HG02798 (cell line): ENCODE measurements at regions not wholly inside any gene's neighbourhood (a gene's known extent, or its start where the extent isn't known, plus 50 kb on each side); places are given as distances from the start of the nearest gene placed in this dataset.
"Not testable (repeated sequence)": the region's sequence is repeated elsewhere in the genome, so short reads cannot be mapped to it uniquely, and the experiment has no call there.

Experiments used
- ATAC-seq: cut with Tn5 transposase; IDR thresholded peaks from one replicate; pipeline ENCODE4 v1.9.1; 2021; ENCODE audit warnings: mild to moderate bottlenecking; ENCODE audit not compliant: unreplicated experiment, poor library complexity

- ATAC-seq = no peak
These were observed 322.3 kb downstream of the RMST start for GRCh38 chr12:97784904-97785303.

- no peak for ATAC-seq
These were observed 327.7 kb downstream of the RMST start for GRCh38 chr12:97790281-97790680.

DNA sequence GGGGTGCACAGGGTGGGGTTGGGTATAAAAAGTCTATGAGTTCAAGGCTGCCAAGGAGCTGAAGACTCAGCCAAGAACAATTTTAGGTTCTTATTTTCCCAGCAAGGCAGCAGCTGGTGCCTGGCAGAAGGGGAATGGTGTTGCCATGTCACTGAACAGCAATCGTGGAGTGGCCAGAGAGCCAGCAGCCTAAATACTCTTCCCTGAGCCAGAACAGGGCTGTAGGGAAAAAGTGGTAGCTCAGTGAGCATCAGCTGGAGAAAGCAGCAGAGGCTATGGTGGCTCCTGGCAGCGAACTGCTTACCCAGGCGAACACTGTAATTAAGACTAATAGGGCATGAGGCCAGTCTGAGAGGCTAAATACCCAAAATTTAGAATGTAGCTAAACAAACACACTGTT, 334.9 kb downstream of the RMST start:
- ATAC-seq = no peak

DNA sequence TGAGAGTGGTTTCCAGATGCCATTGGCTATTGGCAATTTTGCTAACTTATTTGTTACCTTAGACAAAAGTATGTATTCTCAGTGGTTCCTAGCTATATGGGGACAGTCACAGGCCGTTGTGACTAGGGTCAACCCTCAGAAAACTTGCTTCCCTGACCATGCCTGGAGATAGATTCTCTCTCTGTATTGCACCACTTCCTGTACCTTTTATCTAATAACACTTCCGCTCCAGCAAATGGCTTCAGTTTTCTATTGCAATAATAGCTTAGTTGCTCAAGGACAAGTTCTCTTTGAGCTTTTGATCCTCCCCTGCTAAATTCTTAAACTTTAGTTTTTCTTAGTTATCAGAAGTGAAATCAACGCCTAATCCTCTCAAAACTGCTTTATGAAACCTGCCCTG, 338.0 kb downstream of the RMST start:
- no peak for ATAC-seq

GRCh38 chr12:97801471-97802059, 339.0 kb downstream of the RMST start:
- no peak for ATAC-seq

- no peak for ATAC-seq
These were observed 342.5 kb downstream of the RMST start for GRCh38 chr12:97805146-97805545.

DNA sequence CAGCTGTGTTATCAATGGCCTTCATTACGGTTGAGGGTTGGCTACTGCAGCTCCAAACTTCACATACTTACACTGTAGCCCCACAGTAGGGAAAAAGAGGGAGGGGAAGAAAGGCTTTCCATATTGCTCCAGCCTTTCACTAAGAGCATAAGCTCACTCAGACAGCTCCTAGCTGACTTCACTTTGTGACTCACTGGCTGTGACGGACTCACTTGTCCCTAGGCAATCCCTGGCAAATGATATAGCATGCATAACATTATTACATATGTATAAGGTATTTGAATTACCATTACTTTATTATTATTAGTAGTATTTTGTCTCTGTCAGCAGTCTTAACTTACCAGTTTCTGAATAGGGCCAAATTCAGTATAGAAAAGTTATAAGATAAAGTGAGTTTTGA, 350.7 kb downstream of the RMST start:
- ATAC-seq = no peak

DNA sequence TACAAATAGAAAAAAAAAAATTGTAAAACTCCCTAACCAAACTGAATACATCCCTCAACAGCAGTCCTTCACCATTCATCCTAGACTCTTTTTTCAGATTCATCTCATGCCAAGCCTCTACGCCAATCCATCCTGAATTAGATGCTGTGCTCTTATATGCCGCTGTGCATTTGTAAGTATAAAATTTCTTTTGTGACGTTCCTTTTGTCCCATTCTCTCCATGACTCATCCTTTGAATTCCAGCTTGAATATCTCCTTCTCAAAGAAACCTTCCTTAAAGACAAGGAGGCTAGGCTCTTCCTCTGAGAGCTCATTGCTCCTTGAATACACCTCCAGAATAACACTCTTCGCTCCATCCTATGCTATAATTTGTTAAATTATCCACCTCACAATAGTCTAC, 359.2 kb downstream of the RMST start:
- ATAC-seq = no peak

- no peak for ATAC-seq
These were observed 372.9 kb downstream of the RMST start for GRCh38 chr12:97835541-97835940.

DNA sequence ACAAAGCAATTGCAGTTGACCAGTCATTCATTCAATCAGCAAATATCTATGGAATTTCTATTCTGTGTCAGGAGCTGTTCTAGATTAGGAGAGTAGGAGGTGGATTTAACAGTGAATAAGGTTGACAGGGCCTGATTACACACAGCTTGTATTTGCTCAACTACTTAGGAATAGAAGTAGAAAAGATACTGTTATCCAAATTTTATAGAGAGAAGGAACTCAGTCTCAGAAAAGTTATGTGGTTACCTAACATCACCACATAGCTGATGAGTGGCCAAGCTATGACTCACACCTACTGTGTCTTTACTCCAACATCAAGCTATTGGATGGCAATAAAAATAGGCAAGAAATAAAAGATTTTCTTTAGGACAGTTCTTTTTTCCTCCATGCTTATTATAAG, 374.8 kb downstream of the RMST start:
- no peak for ATAC-seq

DNA sequence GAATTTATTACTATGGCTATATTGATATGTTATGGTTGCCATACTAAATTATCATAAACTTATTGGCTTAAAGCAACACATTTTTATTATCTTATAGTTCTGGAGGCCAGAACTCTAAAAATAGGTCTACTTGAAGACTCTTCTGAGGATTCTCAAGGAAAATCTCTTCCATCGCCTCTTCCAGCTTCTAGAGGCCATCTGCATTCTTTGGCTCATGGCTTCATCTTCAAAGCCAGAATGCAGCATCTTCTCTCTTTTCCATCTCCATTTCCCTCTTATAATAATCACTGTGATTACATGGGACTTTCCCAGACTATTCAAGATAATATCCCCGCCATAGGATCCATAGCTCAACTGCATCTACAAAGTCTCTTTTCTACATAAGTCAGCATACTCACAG, 385.4 kb downstream of the RMST start:
- ATAC-seq = no peak

DNA sequence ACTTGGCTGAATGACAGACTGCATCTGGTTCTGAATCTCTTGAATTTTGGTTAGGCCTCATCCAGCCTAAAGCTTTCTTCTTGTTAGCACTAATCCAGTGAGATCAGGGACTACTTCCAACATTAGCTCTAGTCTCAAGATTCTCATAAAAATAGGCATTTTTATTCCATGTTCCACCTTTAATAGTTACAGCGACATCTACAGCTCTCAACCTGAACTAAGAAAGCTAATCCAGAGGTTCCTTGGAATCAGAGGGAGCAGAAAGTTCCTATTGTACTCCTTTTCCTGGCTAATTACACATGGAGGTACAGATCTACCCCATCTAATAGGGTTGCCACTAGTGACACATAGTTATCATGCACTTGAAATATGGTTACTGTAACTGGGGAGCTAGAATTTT, 391.9 kb downstream of the RMST start:
- no peak for ATAC-seq

DNA sequence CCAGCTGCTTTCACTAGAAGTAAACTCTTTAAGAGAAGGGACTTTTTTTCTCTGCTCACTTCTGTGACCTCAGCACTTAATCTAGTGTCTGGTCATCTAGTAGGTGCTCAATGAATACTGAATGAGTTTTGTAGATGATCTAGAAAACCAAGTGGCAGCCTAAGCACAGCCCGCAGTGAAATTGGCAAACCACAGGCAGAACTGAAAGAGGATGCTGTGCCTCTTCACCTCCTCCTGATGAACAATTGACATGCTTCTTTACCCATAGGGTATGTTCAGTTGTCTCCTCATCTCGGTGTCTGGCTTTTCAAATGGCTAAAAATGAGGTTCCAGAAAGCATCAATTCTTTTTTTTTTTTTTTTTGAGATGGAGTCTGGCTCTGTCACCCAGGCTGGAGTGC, 399.5 kb downstream of the RMST start:
- ATAC-seq = no peak

DNA sequence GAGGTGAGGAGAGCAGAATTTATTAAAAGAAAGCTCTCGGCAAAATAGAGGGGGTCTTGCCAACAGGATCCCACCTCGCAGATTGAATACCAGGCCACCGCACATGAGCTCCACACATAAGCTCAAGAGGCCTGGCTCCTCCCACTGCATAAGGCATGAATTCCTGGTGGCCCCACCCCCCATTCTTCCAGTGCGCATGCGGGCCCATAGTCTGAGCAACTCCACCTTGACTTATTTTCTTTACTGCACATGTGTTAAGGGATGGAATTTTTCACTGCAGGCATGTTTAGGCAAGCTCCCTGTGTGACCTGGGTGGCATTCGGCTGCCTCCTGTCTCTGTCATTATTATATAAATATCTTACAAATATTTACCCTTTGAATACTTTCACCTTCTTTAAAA, 412.5 kb downstream of the RMST start:
- no peak for ATAC-seq

- no peak for ATAC-seq
These were observed 414.2 kb downstream of the RMST start for GRCh38 chr12:97876780-97877179.

- no peak for ATAC-seq
These were observed 414.8 kb downstream of the RMST start for GRCh38 chr12:97877404-97877803.

- no peak for ATAC-seq
These were observed 424.0 kb downstream of the RMST start for GRCh38 chr12:97886511-97887176.

DNA sequence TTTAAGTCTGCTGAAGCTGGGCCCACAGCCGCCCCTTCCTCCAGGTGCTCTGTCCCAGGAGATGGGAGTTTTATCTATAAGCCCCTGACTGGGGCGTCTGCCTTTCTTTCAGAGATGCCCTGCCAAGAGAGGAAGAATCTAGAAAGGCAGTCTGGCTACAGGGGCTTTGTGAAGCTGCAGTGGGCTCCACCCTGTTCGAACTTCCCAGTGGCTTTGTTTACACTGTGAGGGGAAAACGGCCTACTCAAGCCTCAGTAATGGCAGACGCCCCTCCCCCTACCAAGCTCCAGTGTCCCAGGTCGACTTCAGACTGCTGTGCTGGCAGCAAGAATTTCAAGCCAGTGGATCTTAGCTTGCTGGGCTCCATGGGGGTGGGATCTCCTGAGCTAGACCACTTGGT, 435.3 kb downstream of the RMST start:
- ATAC-seq = not testable (repeated sequence)

- no peak for ATAC-seq
These were observed 436.9 kb downstream of the RMST start for GRCh38 chr12:97899529-97899928.

DNA sequence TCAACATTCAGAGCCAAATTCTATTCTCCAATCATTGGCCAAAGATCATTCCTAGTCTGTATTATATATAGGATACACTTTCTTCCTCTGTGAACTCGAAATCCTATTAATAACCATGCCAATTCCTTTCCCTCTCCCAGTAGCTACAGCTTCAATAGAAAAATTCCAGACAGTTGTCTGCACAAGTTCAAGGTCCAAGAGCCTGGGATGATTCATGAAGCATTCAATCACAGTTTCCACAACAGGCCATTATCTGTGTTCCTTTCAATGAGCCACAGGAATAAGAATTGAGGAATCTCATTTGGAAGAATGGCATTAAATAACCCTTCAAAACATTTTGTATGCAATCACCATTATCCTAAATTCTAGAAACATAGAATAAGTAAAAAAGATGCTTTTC, 437.4 kb downstream of the RMST start:
- no peak for ATAC-seq

- no peak for ATAC-seq
These were observed 440.8 kb downstream of the RMST start for GRCh38 chr12:97903356-97903755.

- ATAC-seq = no peak
These were observed 444.9 kb downstream of the RMST start for GRCh38 chr12:97907504-97907903.
